GM18870 (cell line): ENCODE measurements at regions not wholly inside any gene's neighbourhood (a gene's known extent, or its start where the extent isn't known, plus 50 kb on each side); places are given as distances from the start of the nearest gene placed in this dataset.

Source experiments
- ATAC-seq: cut with Tn5 transposase; IDR thresholded peaks from one replicate; pipeline ENCODE4 v1.9.1; 2021; ENCODE audit warnings: moderate library complexity; ENCODE audit not compliant: unreplicated experiment

GRCh38 chr6:120671519-120671918, 662.8 kb downstream of the TBC1D32 start:
- no peak for ATAC-seq

DNA sequence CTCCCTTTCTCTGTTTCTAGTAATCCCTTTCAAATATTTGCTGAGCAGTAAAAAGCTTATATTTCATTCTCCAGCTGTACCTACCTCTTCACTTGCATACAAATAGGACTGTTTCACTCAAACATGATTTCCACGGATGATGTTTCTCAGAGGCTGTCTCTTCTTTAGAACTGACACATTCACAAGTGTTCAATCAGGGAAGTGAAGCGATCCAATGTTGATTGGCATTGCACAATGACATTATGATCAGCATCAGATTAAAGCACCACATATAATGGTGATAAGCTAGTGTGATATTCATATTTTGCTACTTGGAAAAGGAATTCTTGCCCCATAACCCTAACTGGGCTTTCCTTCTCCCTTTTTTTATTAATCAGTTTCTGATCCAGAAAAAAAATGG, 681.8 kb downstream of the TBC1D32 start:
- ATAC-seq = no peak

GRCh38 chr6:120648713-120649112, 685.6 kb downstream of the TBC1D32 start:
- ATAC-seq = no peak

- ATAC-seq = no peak
These were observed 688.2 kb downstream of the TBC1D32 start for GRCh38 chr6:120646101-120646500.

DNA sequence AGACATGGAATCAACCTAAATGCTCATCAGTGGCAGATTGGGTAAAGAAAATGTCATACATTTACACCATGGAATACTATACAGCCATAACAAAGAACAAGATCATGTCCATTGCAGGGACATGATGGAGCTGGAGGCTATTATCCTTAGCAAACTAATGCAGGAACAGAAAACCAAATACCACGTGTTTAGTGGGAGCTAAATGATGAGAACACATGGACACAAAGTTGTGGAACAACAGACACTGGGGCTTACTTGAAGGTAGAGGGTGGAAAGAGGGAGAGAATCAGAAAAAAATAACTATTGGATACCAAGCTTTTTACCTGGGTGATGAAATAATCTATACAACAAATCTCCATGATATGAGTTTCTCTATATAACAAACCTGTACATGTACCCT, 701.3 kb downstream of the TBC1D32 start:
- ATAC-seq = no peak

- no peak for ATAC-seq
These were observed 706.7 kb downstream of the TBC1D32 start for GRCh38 chr6:120627612-120628011.

- ATAC-seq = no peak
These were observed 712.1 kb downstream of the TBC1D32 start for GRCh38 chr6:120622127-120622631.

DNA sequence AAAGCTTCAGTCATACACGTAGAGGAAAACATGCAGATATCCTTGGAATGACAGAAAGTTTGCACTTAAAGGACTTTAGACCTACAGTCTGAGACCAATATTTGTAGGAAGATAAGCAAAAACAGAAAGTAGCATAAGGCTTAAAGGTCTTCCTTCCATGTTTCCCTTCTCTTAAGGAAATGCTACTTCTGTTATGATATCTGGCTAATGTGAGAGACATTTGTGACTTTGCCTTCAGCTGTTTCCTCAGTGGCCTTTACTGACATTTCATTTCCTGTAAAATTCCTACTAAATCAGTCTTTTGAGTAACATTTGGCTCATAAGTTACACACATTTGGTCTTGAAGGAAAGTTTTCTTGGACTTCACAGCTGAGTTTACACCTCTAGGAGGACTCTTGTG, 713.4 kb downstream of the TBC1D32 start:
- no peak for ATAC-seq

- ATAC-seq = no peak
These were observed 719.0 kb downstream of the TBC1D32 start for GRCh38 chr6:120615238-120615637.

GRCh38 chr6:120614723-120615122, 719.6 kb downstream of the TBC1D32 start:
- no peak for ATAC-seq

DNA sequence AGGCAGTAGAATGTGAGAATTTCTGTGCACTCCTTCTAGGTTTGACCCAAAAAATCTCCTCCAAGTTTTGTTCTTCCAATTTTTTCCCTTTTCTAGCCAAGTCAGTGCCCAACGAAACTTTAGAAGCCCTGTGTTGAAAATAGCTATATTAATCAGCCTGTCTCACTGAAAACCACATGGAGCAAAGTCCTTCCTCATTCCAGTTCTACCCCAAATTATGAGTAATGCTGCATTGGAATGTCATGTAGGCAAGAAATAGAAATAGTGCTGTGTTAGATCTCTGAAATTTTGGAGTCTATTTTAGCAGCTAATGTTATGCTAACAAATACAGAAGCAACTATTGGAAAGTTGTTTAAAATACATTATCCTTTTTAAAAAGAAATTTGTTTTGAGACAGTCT, 725.5 kb downstream of the TBC1D32 start:
- ATAC-seq = no peak

DNA sequence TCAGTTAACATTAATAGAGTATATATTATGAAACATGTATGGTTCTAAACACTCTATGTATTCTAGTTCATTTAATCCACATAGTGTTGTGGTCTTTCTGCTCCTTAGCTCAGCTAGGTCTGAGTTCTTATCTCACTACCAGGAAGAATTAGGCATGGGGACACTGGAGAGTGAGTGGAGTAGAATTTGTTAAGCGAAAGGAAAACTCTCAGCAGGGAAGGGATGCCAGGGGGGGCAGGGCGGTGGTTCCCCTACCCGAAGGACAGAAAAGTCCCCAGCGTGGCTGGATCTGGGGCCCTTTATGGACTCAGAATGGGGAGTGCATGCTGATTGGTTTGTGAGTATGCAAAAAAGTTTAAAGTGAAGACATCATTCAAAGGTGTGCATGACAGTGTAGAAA, 727.5 kb downstream of the TBC1D32 start:
- no peak for ATAC-seq

GRCh38 chr6:120604510-120604909, 729.8 kb downstream of the TBC1D32 start:
- ATAC-seq = no peak

DNA sequence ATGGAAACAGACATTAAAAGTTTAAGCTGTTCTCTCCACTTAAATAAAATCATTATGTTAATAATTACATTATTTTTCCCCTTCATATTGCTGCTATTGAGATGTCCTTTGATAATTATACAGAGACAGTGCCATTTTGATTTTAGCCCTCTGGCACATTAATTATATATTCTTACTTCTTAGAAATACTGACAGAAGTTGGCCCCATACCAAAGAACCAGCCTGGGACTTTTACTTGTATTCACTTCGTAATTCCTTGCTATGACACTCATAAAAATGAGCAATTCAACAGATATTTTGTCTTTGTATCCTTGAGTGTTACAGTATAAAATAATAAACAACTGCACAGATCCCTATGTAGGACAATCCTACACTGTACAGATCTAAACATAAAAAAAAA, 743.7 kb downstream of the TBC1D32 start:
- no peak for ATAC-seq

DNA sequence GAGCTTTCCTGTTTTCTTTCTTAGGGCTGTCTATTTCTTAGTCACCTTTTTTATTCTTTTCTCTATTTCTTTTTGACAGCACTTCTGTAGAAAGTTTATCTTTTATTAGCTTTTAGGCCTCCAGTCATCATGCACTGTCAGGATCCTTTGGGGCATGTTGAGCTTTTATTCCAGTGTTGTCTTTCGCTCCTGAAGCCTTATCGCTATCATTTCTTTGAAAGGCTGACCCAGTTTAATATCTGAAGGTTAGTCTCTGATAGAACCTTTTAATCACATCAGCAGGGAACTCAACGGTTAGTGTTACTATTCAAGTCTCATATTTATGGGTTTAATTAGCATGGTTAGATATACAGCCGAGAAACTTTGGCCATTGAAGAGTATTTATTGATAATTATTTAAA, 745.9 kb downstream of the TBC1D32 start:
- no peak for ATAC-seq

GRCh38 chr6:120587381-120587780, 746.9 kb downstream of the TBC1D32 start:
- no peak for ATAC-seq

DNA sequence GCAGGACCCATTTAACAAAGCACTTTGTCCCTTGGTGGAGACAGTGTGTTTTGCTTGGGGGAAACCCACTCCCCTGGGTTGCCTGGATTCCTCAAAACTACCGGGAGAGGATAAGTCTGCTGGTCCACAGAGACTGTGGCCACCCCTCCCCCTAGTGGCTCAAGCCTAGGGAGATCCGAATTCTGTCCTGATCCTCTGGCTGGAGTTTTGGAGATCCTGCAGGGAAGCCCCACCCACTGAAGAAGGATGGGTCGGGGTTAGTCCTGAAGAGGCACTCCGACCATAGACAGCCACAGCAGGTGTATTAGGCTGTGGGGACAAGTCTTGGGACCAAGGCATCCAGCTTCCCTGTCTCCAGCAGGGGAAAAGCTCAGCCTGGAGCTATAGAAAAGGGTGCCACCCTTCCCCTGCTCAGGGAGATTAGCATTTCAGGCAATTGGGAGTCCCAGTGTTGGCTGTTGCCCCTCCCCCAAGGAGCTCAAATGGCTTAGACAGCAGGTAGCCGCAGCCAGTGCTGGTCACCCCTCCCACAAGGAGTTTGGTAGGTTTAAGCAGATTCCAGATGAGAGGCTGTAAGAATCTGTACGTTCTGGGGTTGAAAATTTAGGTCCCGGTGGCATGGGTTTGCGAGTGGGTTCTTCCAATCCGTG, 750.0 kb downstream of the TBC1D32 start:
- no peak for ATAC-seq

GRCh38 chr6:120576061-120576460, 758.2 kb downstream of the TBC1D32 start:
- ATAC-seq = no peak

DNA sequence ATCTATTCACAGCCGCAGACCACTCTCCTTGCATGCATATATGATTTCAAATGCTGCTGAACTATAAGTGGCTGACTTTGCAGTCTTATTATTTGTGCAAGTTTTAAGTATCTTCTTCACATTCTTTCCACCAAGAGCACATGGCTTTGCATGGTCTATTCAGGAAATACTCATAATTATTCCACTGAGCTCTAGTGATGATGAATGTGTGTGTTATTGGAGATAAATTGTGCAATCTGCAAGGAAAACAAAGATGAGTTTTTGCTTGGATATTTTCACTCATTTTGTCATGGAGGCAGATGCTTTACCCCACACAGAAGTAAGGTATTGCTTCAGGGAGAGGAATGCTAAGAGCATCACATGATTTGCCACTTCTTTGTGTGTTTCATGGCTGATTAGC, 764.6 kb downstream of the TBC1D32 start:
- no peak for ATAC-seq

DNA sequence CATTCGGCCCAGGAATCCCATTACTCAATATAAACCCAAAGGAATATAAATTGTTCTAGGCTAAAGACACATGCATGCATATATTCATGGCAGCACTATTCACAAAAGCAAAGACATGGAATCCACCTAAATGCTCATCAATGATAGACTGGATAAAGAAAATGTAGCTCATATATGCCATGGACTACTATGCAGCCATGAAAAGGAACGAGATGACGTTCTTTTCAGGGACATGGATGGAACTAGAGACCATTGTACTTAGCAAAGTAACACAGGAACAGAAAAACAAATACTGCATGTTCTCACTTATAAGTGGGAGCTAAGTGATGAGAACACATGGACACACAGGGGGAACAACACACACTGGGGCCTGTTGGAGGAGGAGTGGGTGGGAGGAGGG, 769.5 kb downstream of the TBC1D32 start:
- ATAC-seq = no peak

DNA sequence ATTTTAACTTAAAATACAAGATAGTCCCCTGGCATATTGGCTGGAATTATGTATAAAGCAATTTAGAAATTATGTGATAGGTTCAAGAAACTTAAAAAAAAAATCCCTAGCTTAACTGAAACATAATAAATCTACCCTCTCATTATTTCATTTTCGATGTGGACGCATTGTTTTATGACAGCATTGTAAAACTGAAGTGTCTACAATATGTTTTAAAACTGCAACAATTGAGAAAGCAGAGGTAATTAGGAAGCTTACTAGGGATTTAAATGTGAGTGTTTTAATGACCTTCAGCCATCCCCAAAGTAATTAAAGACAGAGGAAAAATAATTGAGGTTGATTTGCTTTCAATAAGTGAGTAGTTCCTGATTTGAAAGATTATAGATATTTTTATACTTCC, 776.0 kb downstream of the TBC1D32 start:
- ATAC-seq = no peak

GRCh38 chr6:120557554-120557953, 776.7 kb downstream of the TBC1D32 start:
- no peak for ATAC-seq

- no peak for ATAC-seq
These were observed 777.8 kb downstream of the TBC1D32 start for GRCh38 chr6:120556491-120556890.
